Large intestine (tissue), 3 donors: ENCODE measurements at regions not wholly inside any gene's neighbourhood (a gene's known extent, or its start where the extent isn't known, plus 50 kb on each side); places are given as distances from the start of the nearest gene placed in this dataset.

ENCODE experiments used
- DNase-seq, 2 donors: peaks; one replicate each; pipeline versions ENCODE4 v3.0.0 to v3.0.0-alpha.2; 2013
- H3K27ac ChIP-seq: one replicate; pipeline ENCODE4 v1.5.1; 2013; ENCODE audit warnings: low read length
- H3K27me3 ChIP-seq: 2 replicates; pipeline ENCODE4 v1.6.1; 2013; ENCODE audit warnings: low read length; ENCODE audit not compliant: control insufficient read depth, insufficient read depth
- H3K36me3 ChIP-seq: 2 replicates; pipeline ENCODE4 v1.6.1; 2013; ENCODE audit warnings: low read length; ENCODE audit not compliant: control insufficient read depth, insufficient read depth
- H3K4me1 ChIP-seq: one replicate; pipeline ENCODE4 v1.6.1; 2013; ENCODE audit warnings: low read length; ENCODE audit not compliant: control insufficient read depth, insufficient read depth
- H3K4me3 ChIP-seq: one replicate; pipeline ENCODE4 v1.5.1; 2013; ENCODE audit warnings: low read length
- H3K9me3 ChIP-seq: one replicate; pipeline ENCODE4 v1.6.1; 2013; ENCODE audit warnings: mild to moderate bottlenecking, low read depth, low read length, moderate library complexity; ENCODE audit not compliant: control insufficient read depth
- WGBS: methylation state at CpG from one replicate; pipeline ENCODE4 v1.1.5; 2013; ENCODE audit warnings: low lambda C conversion rate; ENCODE audit not compliant: insufficient coverage; 5-methylcytosine and 5-hydroxymethylcytosine counted together

DNA sequence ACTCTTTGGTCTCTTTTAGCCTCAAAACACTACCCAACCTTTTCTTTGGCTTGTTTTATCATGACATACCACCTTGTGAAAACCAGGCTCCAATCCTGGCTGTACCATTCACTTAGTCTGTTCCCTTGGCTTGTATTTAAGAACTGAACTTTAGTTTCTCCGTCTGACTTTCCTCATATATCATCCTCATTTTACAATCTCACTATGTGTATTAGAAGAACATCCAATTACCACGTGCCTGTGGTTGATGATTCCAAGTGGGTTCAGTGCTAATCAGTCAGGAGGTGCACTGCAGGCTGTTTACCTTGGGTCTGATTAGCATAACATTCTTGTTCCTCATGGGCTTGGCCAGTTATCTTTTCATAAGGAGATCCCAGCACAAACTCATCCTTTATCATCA lies 144.8 kb upstream of the KLF14 start:
- Histone ChIP-seq H3K27me3 (no peaks in the 10 kb centered on the region), H3K4me1 (no peaks in the 10 kb centered on the region), H3K4me3 (no peak overlapping the region), H3K9me3 (no peaks in the 10 kb centered on the region), H3K27ac (no peak overlapping the region), H3K36me3 (peaks cover 2% of the 10 kb centered on the region)
- WGBS = 25% methylated on average over 1 of the region's 2 CpGs
- DNase-seq = no peak

DNA sequence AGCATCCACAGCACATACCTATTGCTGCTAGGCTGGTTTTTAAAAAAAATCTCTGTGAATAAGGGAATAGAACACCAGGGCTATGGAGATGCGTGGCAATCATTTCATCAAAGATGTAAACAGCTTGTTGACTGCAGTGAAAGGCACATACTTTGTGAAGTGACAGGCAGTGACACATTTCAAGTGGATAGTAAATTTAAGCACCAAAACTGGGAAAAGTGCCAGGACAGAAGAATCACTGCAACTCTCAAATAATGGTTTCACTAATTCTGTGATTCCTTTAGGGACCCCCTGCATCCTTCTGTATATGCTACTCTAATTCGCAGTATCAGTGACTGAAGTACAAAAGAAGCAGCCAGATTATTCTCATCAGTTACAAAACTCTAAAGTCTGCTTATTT lies 145.2 kb upstream of the KLF14 start:
- peaks cover 1% of the 10 kb centered on the region for H3K4me1 ChIP-seq
- H3K27ac ChIP-seq = no peak overlapping the region
- no peak for DNase-seq
- H3K9me3 ChIP-seq = no peaks in the 10 kb centered on the region
- H3K36me3 ChIP-seq = peaks cover 2% of the 10 kb centered on the region
- H3K27me3 ChIP-seq = no peaks in the 10 kb centered on the region
- H3K4me3 ChIP-seq = no peak overlapping the region
- 100% methylated on average over 1 of the region's 2 CpGs for WGBS

DNA sequence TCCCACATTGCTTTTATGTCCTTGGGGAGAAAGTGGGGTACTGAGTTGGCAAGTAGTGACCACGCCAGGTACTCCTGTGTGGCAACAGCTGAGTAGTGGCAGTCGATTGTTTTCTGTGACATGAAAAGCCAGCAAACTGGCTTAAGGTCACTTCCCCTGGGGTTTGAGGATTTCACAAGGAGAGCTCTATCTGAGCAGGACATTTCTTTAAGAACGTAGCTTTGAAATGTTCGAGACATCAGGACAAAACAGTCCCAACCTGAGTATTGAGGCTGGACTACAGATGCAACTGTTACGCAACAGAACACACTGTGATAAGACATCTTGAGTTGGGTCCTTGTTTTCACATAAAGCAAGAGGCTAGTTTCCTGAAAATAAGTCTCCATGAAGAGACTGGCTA lies 146.7 kb upstream of the KLF14 start:
- no peak for DNase-seq
- no peaks in the 10 kb centered on the region for H3K9me3 ChIP-seq
- H3K27me3 ChIP-seq = no peaks in the 10 kb centered on the region
- no peak overlapping the region for H3K27ac ChIP-seq
- no CpG with 5 or more reads among the region's 5 CpGs for WGBS
- peaks cover 13% of the 10 kb centered on the region for H3K4me1 ChIP-seq
- H3K36me3 ChIP-seq = peaks cover 2% of the 10 kb centered on the region
- H3K4me3 ChIP-seq = no peak overlapping the region

DNA sequence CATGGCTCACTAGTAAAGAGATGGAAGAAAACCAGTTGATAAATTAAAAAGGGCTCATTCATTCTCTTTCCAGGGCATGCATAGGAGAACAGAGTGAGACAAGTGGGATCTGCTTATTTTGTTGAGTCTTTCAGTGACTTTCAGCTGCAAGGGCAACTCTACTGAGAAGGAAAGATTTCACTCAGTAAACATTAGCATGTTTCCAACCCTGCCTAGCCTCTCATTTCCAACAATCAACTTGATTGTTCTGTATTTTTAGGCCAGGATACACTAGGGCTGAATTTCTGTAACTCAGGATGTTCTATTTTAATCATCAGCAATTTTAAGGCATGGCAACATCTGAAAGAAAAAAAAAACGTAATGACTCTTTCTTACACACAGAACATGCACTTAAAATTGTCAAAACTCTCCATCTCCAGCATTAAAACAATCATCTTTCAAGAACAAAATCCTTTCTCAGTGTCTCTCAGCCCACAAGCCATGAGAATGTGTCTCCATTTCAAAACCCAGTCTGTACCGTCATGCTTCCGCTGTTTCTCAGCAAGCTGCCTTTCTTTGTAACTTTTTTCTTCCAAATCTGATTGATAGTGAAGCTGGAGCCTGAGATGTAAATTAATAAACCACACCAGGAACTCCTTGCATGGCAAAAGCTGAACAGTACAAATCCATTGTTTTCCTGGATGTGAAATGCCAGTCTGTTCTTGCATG lies 147.2 kb upstream of the KLF14 start:
- Histone ChIP-seq H3K4me3 (no peak overlapping the region), H3K4me1 (peaks cover 13% of the 10 kb centered on the region), H3K27me3 (no peaks in the 10 kb centered on the region), H3K27ac (no peak overlapping the region), H3K9me3 (no peaks in the 10 kb centered on the region), H3K36me3 (peaks cover 2% of the 10 kb centered on the region)
- WGBS = no CpG with 5 or more reads among the region's 3 CpGs
- no peak for DNase-seq

DNA sequence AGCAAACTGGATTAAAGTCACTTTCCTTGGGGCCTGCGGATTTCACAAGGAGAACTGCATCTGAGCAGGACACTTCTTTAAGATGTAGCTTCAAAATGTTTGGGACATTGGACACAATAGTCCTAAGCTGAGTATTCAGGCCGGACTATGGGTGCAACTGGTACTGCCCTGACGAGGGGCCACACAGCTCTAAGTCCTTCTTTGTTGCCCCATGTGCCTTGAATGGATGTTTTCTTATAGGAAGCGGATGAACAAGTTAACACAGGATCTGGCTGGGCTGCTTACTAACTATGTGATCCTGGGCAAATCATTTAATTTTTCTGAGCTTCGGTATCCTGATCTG lies 147.8 kb upstream of the KLF14 start:
- Histone ChIP-seq H3K9me3 (no peaks in the 10 kb centered on the region), H3K27me3 (no peaks in the 10 kb centered on the region), H3K4me3 (no peak overlapping the region), H3K36me3 (peaks cover 2% of the 10 kb centered on the region), H3K4me1 (peaks cover 13% of the 10 kb centered on the region), H3K27ac (no peak overlapping the region)
- DNase-seq = no peak
- WGBS = no CpG with 5 or more reads among the region's 5 CpGs

DNA sequence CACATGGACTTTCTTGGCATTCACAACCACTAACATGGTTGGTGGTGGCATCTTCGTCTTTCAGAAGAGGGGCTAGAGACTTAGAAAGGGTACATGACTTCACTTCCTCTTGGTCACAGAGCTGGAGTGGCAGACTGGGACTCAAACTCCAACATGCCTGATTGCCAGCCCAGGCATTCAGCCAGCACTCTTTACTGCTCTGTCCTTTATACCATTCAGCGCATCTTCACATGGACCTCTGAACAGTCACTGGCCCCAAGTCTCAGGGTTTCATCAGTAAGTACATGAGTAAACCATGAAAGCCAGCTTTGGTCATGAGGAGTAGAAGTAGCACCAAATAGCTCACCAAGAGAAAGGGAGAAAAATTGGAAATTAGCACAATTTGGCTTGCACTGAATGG lies 148.4 kb upstream of the KLF14 start:
- Histone ChIP-seq H3K27me3 (no peaks in the 10 kb centered on the region), H3K4me1 (peaks cover 13% of the 10 kb centered on the region), H3K27ac (no peak overlapping the region), H3K4me3 (no peak overlapping the region), H3K9me3 (no peaks in the 10 kb centered on the region), H3K36me3 (peaks cover 2% of the 10 kb centered on the region)
- no CpG with 5 or more reads among the region's 2 CpGs for WGBS
- no peak for DNase-seq

DNA sequence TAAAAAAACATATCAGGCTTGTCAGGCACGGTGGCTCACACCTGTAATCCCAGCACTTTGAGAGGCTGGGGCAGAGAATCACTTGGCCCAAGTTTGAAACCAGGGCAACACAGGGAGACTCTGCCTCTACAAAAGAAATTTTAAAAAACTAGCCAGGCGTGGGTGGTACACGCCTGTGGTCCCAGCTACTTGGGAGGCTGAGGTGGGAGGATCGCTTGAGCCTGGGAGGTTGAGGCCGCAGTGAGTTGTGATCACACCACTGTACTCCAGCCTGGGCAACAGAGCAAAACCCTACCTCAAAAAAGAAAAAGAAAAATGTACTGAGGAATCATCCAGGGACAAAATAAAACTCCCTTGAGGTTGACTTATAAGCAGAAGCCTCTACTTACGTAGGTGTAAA lies 149.9 kb upstream of the KLF14 start:
- Histone ChIP-seq H3K27ac (no peak overlapping the region), H3K36me3 (peaks cover 2% of the 10 kb centered on the region)
- WGBS = no CpG with 5 or more reads among the region's 6 CpGs

DNA sequence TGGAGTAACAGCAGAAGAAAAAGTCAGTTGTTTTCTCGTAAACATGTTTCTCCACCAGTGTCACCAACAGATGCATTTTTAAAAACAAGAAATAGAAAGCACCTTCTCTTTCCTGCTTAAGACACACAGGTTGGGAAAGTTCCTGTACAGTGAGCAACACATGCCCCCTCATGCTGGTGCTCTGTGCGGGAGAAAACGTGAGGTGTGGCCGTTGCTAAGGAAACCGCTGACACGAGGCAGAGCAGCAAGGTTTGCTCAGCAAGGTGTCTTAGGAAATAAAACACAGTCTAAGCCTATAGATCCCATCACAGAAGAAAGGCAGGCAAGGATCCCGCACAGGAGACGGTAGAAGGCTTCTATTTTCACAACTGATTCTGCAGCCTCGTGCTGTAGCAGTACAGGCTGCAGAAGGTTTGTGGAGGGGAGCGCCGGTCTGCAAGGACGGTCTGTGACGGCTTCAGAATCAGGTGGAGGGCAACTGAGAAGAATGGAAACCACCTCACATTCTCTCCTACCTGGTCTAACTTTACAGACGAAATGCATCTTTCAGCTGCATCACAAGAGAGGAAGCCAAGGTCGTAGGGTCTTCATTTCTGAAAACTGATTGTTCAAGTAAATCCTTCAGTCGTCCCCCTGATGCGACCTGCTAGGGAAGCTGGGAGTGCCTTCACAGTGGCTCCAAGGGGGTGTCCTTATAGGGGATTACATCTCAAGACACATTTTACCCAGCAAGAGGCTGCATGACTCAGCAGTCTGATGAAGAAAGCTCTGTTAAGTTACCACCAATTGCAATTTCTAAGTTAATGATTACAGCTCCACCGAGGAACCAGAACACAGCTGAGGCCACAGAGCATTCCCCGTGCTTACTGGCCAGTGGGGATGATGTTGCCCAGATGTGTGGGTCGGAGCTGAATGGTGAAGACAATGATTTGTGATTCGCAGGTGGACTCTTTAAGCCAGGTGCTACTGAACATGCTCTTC lies 150.7 kb upstream of the KLF14 start:
- Histone ChIP-seq H3K4me3 (no peak overlapping the region), H3K9me3 (no peaks in the 10 kb centered on the region), H3K36me3 (peaks cover 2% of the 10 kb centered on the region), H3K4me1 (peaks cover 13% of the 10 kb centered on the region), H3K27me3 (no peaks in the 10 kb centered on the region), H3K27ac (peak overlapping the region; percentile 41)
- WGBS = 20% methylated on average over 2 of the region's 21 CpGs
- DNase-seq = peak; percentile 68 to 82

More for the DNA sequence above, 149.9 kb upstream of the KLF14 start:
- Histone ChIP-seq H3K4me1 (peaks cover 13% of the 10 kb centered on the region), H3K9me3 (no peaks in the 10 kb centered on the region), H3K27me3 (no peaks in the 10 kb centered on the region), H3K4me3 (no peak overlapping the region)
- DNase-seq = no peak

DNA sequence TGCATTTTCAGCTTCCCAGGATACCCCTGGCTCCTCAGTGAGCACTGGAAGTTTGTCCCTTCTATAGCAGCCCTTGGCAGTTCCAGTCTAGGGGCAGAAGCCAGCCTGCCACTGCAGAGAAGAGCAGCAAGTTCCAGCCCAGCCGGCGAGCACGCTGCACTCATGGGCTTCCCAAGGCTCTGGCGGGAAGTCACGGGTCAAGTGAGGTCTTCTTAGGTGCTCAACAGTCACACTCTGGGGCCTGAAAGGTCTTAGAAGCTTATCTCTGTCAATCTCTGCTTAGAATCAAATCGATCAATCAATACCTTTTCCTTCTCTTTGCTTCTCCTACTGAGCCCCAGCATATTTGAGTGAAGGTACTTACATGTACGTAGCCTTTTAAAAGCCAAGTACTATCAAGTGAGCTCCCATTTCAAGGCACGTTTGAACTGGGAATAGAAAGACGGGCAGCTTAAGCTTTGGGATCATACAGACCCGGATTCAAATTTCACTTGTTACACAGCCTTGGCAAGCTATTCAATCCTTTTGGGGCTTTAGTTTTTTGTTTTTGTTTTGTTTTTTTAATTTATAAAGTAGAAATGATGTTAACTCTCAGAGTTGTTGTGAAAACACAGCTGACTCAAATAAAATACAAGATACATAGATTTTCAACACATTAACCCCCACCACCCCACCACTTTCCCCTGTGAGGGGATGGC lies 152.6 kb upstream of the KLF14 start:
- H3K4me3 ChIP-seq = no peak overlapping the region
- H3K27ac ChIP-seq = no peak overlapping the region
- DNase-seq = no peak
- no peaks in the 10 kb centered on the region for H3K36me3 ChIP-seq
- no peaks in the 10 kb centered on the region for H3K27me3 ChIP-seq
- H3K9me3 ChIP-seq = no peaks in the 10 kb centered on the region
- H3K4me1 ChIP-seq = peaks cover 13% of the 10 kb centered on the region
- WGBS = 80% methylated on average over 1 of the region's 10 CpGs

DNA sequence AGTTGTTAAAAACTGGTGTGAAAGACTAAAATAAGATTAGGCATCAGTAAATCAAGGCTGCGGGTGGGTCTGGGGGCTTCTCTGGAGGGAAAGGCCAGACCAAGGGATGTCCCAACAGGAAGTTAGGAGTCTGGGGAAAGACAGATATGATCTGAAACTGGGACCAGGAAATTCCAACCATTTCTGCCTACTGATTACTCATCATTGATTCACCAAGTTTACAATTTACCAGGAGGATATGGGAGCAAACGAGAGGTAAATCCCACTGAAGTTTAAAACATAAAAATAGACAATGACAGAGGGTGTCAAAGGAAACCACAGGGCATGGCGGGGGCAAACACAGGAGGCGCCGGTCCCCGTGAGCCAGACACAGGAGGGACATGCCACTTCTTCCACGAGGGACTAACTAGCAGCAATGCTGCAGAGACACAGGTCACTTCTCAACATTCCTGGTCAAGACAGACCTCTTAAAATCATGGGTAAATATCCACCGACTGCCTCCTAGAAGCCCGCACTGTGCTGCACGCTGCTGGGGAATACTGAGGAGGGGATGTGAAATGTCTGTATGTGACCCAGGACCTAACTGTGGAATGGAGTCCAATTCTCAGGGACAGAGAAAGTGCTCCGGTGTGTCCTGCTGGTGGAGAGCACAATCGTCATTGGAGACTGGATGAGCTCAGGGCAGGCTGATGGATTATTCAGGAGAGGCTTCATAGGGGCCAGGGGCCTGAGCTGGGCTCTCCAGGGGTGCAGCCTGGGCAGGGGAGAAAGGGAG lies 153.4 kb upstream of the KLF14 start:
- Histone ChIP-seq H3K4me3 (no peak overlapping the region), H3K36me3 (no peaks in the 10 kb centered on the region), H3K9me3 (no peaks in the 10 kb centered on the region), H3K27me3 (no peaks in the 10 kb centered on the region), H3K27ac (no peak overlapping the region), H3K4me1 (peaks cover 14% of the 10 kb centered on the region)
- WGBS = 50% methylated on average over 1 of the region's 12 CpGs
- DNase-seq = no peak
